ENCODE measurements at regions not wholly inside any gene's neighbourhood (a gene's known extent, or its start where the extent isn't known, plus 50 kb on each side); places are given as distances from the start of the nearest gene placed in this dataset.
A peak's percentile ranks its signal among the peaks of the same experiment; 100 is the strongest.
"Not testable (repeated sequence)": the region's sequence is repeated elsewhere in the genome, so short reads cannot be mapped to it uniquely, and the experiment has no call there.

GRCh38 chr6:11425876-11426275, 111.7 kb upstream of the TMEM170B start:
- no peak for DNase-seq

- DNase-seq: peak; percentile 34
Measured at GRCh38 chr6:11425431-11425871, 112.1 kb upstream of the TMEM170B start.

- peak; percentile 94 for DNase-seq
Measured at GRCh38 chr6:11424395-11425034, 113.0 kb upstream of the TMEM170B start.

GRCh38 chr6:11423667-11424066, 113.9 kb upstream of the TMEM170B start:
- DNase-seq: peak; percentile 54

GRCh38 chr6:11423072-11423471, 114.5 kb upstream of the TMEM170B start:
- DNase-seq: peak; percentile 58

- no peak for DNase-seq
Measured at GRCh38 chr6:11419763-11420453, 117.6 kb upstream of the TMEM170B start.

- DNase-seq: no peak
Measured at GRCh38 chr6:11418290-11418905, 119.2 kb upstream of the TMEM170B start.

- DNase-seq: no peak
Measured at GRCh38 chr6:11416936-11417576, 120.5 kb upstream of the TMEM170B start.

- DNase-seq: not testable (repeated sequence)
Measured at GRCh38 chr6:11416099-11416935, 121.2 kb upstream of the TMEM170B start.

- DNase-seq: no peak
Measured at GRCh38 chr6:11415557-11415956, 122.0 kb upstream of the TMEM170B start.

- DNase-seq: no peak
Measured at GRCh38 chr6:11414176-11414963, 123.2 kb upstream of the TMEM170B start.

GRCh38 chr6:11413728-11414127, 123.8 kb upstream of the TMEM170B start:
- DNase-seq: peak; percentile 94

- DNase-seq: no peak
Measured at GRCh38 chr6:11413117-11413687, 124.3 kb upstream of the TMEM170B start.

- DNase-seq: no peak
Measured at GRCh38 chr6:11412616-11413015, 124.9 kb upstream of the TMEM170B start.

- peak; percentile 81 for DNase-seq
Measured at GRCh38 chr6:11412011-11412424, 125.5 kb upstream of the TMEM170B start.

GRCh38 chr6:11411593-11411992, 126.0 kb upstream of the TMEM170B start:
- DNase-seq: no peak

- DNase-seq: no peak
Measured at GRCh38 chr6:11410539-11411307, 126.8 kb upstream of the TMEM170B start.

GRCh38 chr6:11409371-11409770, 128.2 kb upstream of the TMEM170B start:
- DNase-seq: no peak

- DNase-seq: no peak
Measured at GRCh38 chr6:11407414-11407813, 130.1 kb upstream of the TMEM170B start.

GRCh38 chr6:11404838-11405237, 132.7 kb upstream of the TMEM170B start:
- DNase-seq: no peak

- DNase-seq: no peak
Measured at GRCh38 chr6:11404081-11404480, 133.5 kb upstream of the TMEM170B start.

Data from HCEC 1CT (cell line).